ENCODE measurements at regions not wholly inside any gene's neighbourhood (a gene's known extent, or its start where the extent isn't known, plus 50 kb on each side); places are given as distances from the start of the nearest gene placed in this dataset.

GRCh38 chr7:69219381-69219780 is 378.9 kb upstream of the AUTS2 start:
- no peak for TF ChIP-seq TAF1 (conservative IDR thresholded peaks at IDR 0.05)
- no peak for TF ChIP-seq EGR1 (IDR thresholded peaks at IDR 0.05; ENCODE audit: low read depth in 2 of 2)
- no peak for TF ChIP-seq CTCF (IDR thresholded peaks at IDR 0.05; ENCODE audit: low read depth, low read length, missing input control)
- TF ChIP-seq ZBTB33 (IDR thresholded peaks at IDR 0.05): no peak
